ENCODE measurements at regions not wholly inside any gene's neighbourhood (a gene's known extent, or its start where the extent isn't known, plus 50 kb on each side); places are given as distances from the start of the nearest gene placed in this dataset.

DNA sequence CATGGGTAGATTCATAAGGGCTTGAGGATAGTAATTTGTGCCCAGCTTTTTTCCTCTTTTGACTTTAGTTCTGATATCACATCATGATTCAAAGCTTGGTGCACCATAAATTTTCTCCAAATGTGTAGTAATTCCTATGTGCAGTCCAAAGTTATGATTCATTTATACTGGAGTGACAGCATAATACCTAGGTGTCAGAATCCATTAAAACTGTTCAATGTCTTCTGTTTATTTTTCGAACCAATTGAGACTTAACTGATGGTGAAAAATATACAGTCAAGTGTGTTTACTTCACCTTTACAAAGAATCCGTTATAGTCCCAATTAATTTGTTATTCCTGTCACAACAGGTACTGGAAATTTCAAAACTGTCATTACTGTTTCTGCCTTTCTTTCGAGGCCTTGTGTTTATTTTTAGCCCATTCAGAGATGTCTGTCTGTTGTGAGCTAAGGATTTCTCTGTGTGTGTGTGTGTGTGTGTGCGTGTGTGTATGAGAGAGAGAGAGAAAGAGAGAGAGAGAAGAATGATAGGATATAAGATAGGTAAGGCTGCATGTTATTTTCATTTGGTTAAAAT lies 389.7 kb upstream of the ATP5MC3 start:
- TF ChIP-seq, protein P1, sequence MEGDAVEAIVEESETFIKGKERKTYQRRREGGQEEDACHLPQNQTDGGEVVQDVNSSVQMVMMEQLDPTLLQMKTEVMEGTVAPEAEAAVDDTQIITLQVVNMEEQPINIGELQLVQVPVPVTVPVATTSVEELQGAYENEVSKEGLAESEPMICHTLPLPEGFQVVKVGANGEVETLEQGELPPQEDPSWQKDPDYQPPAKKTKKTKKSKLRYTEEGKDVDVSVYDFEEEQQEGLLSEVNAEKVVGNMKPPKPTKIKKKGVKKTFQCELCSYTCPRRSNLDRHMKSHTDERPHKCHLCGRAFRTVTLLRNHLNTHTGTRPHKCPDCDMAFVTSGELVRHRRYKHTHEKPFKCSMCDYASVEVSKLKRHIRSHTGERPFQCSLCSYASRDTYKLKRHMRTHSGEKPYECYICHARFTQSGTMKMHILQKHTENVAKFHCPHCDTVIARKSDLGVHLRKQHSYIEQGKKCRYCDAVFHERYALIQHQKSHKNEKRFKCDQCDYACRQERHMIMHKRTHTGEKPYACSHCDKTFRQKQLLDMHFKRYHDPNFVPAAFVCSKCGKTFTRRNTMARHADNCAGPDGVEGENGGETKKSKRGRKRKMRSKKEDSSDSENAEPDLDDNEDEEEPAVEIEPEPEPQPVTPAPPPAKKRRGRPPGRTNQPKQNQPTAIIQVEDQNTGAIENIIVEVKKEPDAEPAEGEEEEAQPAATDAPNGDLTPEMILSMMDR (IDR thresholded peaks at IDR 0.05): no peak
- TF ChIP-seq POLR2A (IDR thresholded peaks at IDR 0.05) (no peak), EP300 (IDR thresholded peaks at IDR 0.05) (no peak)
